Parathyroid adenoma (tissue), 2 donors: ENCODE measurements at regions not wholly inside any gene's neighbourhood (a gene's known extent, or its start where the extent isn't known, plus 50 kb on each side); places are given as distances from the start of the nearest gene placed in this dataset.

Source experiments
- H2AFZ ChIP-seq: fragments of 300-600 bp; sonication (generic); one replicate; pipeline ENCODE4 v1.7.0; 2017; ENCODE audit warnings: antibody characterized with exemption, mild to moderate bottlenecking
- H3K27ac ChIP-seq: fragments of 300-600 bp; sonication (generic); one replicate; pipeline ENCODE4 v1.7.0; 2017
- H3K27me3 ChIP-seq: fragments of 300-600 bp; sonication (generic); one replicate; pipeline ENCODE4 v1.7.0; 2017; ENCODE audit warnings: low read length; ENCODE audit not compliant: control insufficient read depth, insufficient read depth
- H3K36me3 ChIP-seq: fragments of 300-600 bp; sonication (generic); one replicate; pipeline ENCODE4 v1.7.0; 2017; ENCODE audit warnings: low read length; ENCODE audit not compliant: control insufficient read depth, insufficient read depth
- H3K4me1 ChIP-seq: fragments of 300-600 bp; sonication (generic); one replicate; pipeline ENCODE4 v1.7.0; 2017; ENCODE audit warnings: control low read depth
- H3K4me2 ChIP-seq: fragments of 300-600 bp; sonication (generic); one replicate; pipeline ENCODE4 v1.7.0; 2017; ENCODE audit warnings: low read length
- H3K4me3 ChIP-seq: fragments of 300-600 bp; sonication (generic); one replicate; pipeline ENCODE4 v1.7.0; 2017; ENCODE audit warnings: low read depth, low read length
- H3K79me2 ChIP-seq: fragments of 300-600 bp; sonication (generic); one replicate; pipeline ENCODE4 v1.7.0; 2017; ENCODE audit warnings: control low read depth
- H3K9ac ChIP-seq: fragments of 300-600 bp; sonication (generic); one replicate; pipeline ENCODE4 v1.7.0; 2017; ENCODE audit warnings: mild to moderate bottlenecking
- H3K9me3 ChIP-seq: fragments of 300-600 bp; sonication (generic); one replicate; pipeline ENCODE4 v1.7.0; 2017; ENCODE audit warnings: low read length; ENCODE audit not compliant: control insufficient read depth
- CTCF ChIP-seq: fragments of 300-600 bp; sonication (generic); IDR thresholded peaks from one replicate; pipeline ENCODE4 v1.7.0; 2017; ENCODE audit warnings: antibody characterized with exemption, mild to moderate bottlenecking
- donor health status: primary hyperparathyroidism.

GRCh38 chr2:239664216-239664810 is 263.5 kb upstream of the HDAC4 start:
- no peaks in the 10 kb centered on the region for H3K36me3 ChIP-seq
- no peak overlapping the region for H3K9ac ChIP-seq
- H2AFZ ChIP-seq, result no peak overlapping the region
- no peak overlapping the region for H3K27ac ChIP-seq
- TF ChIP-seq CTCF, result no peak
- peaks cover 10% of the 10 kb centered on the region for H3K4me1 ChIP-seq
- H3K79me2 ChIP-seq, result no peaks in the 10 kb centered on the region
- H3K4me2 ChIP-seq, result no peak overlapping the region
- H3K27me3 ChIP-seq, result no peaks in the 10 kb centered on the region
- H3K9me3 ChIP-seq, result no peaks in the 10 kb centered on the region
- no peak overlapping the region for H3K4me3 ChIP-seq

GRCh38 chr2:239663364-239663924 is 262.6 kb upstream of the HDAC4 start:
- TF ChIP-seq CTCF, result no peak
- Histone ChIP-seq H3K4me3 (no peak overlapping the region), H3K4me1 (peaks cover 10% of the 10 kb centered on the region), H3K27me3 (no peaks in the 10 kb centered on the region), H3K79me2 (no peaks in the 10 kb centered on the region), H3K4me2 (no peak overlapping the region), H3K9ac (no peak overlapping the region), H3K9me3 (no peaks in the 10 kb centered on the region), H3K36me3 (no peaks in the 10 kb centered on the region), H3K27ac (no peak overlapping the region), H2AFZ (no peak overlapping the region)

GRCh38 chr2:239662413-239663120 is 261.7 kb upstream of the HDAC4 start:
- no peaks in the 10 kb centered on the region for H3K9me3 ChIP-seq
- H2AFZ ChIP-seq, result no peak overlapping the region
- H3K36me3 ChIP-seq, result no peaks in the 10 kb centered on the region
- H3K27me3 ChIP-seq, result no peaks in the 10 kb centered on the region
- no peak for TF ChIP-seq CTCF
- no peak overlapping the region for H3K27ac ChIP-seq
- H3K4me3 ChIP-seq, result no peak overlapping the region
- no peak overlapping the region for H3K4me2 ChIP-seq
- no peak overlapping the region for H3K9ac ChIP-seq
- peaks cover 10% of the 10 kb centered on the region for H3K4me1 ChIP-seq
- H3K79me2 ChIP-seq, result no peaks in the 10 kb centered on the region

- H3K9ac ChIP-seq, result no peak overlapping the region
- H3K9me3 ChIP-seq, result no peaks in the 10 kb centered on the region
- H3K36me3 ChIP-seq, result no peaks in the 10 kb centered on the region
- H2AFZ ChIP-seq, result no peak overlapping the region
- H3K27me3 ChIP-seq, result no peaks in the 10 kb centered on the region
- H3K4me2 ChIP-seq, result no peak overlapping the region
- H3K27ac ChIP-seq, result no peak overlapping the region
- no peak for TF ChIP-seq CTCF
- no peak overlapping the region for H3K4me3 ChIP-seq
- H3K4me1 ChIP-seq, result peaks cover 6% of the 10 kb centered on the region
- H3K79me2 ChIP-seq, result no peaks in the 10 kb centered on the region
Measured at GRCh38 chr2:239661334-239662312, 260.8 kb upstream of the HDAC4 start.
